Midbrain (tissue), 1 donor: ENCODE measurements at regions not wholly inside any gene's neighbourhood (a gene's known extent, or its start where the extent isn't known, plus 50 kb on each side); places are given as distances from the start of the nearest gene placed in this dataset.
"Not testable (repeated sequence)": the region's sequence is repeated elsewhere in the genome, so short reads cannot be mapped to it uniquely, and the experiment has no call there.

Experiments used
- DNase-seq: peaks from one replicate; lab custom pipeline; 2025; lab: John Stamatoyannopoulos, UW

GRCh38 chr1:166391279-166392066 lies 224.7 kb upstream of the FAM78B start:
- no peak for DNase-seq

- DNase-seq = no peak
Observed at GRCh38 chr1:166395729-166396128, 228.9 kb upstream of the FAM78B start.

- DNase-seq = not testable (repeated sequence)
Observed at GRCh38 chr1:166409253-166410082, 242.7 kb upstream of the FAM78B start.

- DNase-seq = no peak
Observed at GRCh38 chr1:166410083-166410385, 243.2 kb upstream of the FAM78B start.

GRCh38 chr1:166416831-166417230 lies 250.0 kb upstream of the FAM78B start:
- DNase-seq = not testable (repeated sequence)

- DNase-seq = no peak
Observed at GRCh38 chr1:166418344-166418933, 251.6 kb upstream of the FAM78B start.

GRCh38 chr1:166422586-166422985 lies 255.8 kb upstream of the FAM78B start:
- not testable (repeated sequence) for DNase-seq

GRCh38 chr1:166432655-166433054 lies 265.9 kb upstream of the FAM78B start:
- DNase-seq = no peak

GRCh38 chr1:166433404-166434304 lies 266.9 kb upstream of the FAM78B start:
- peak; percentile 13 for DNase-seq

- no peak for DNase-seq
Observed at GRCh38 chr1:166457700-166458099, 290.9 kb upstream of the FAM78B start.

- DNase-seq = no peak
Observed at GRCh38 chr1:166464333-166464732, 297.5 kb upstream of the FAM78B start.

- no peak for DNase-seq
Observed at GRCh38 chr1:166470014-166470413, 303.2 kb upstream of the FAM78B start.

GRCh38 chr1:166470441-166470840 lies 303.6 kb upstream of the FAM78B start:
- DNase-seq = no peak

GRCh38 chr1:166471359-166471758 lies 304.6 kb upstream of the FAM78B start:
- DNase-seq = no peak

- DNase-seq = peak; percentile 44
Observed at GRCh38 chr1:166479052-166479631, 312.3 kb upstream of the FAM78B start.

- DNase-seq = no peak
Observed at GRCh38 chr1:166484471-166484870, 317.7 kb upstream of the FAM78B start.

- no peak for DNase-seq
Observed at GRCh38 chr1:166484871-166485270, 318.1 kb upstream of the FAM78B start.

GRCh38 chr1:166485620-166486019 lies 318.8 kb upstream of the FAM78B start:
- no peak for DNase-seq

- DNase-seq = no peak
Observed at GRCh38 chr1:166488327-166488726, 321.5 kb upstream of the FAM78B start.

- no peak for DNase-seq
Observed at GRCh38 chr1:166489356-166489669, 322.5 kb upstream of the FAM78B start.

GRCh38 chr1:166489670-166490436 lies 323.1 kb upstream of the FAM78B start:
- no peak for DNase-seq
